HG02763 (cell line): ENCODE measurements at regions not wholly inside any gene's neighbourhood (a gene's known extent, or its start where the extent isn't known, plus 50 kb on each side); places are given as distances from the start of the nearest gene placed in this dataset.

ENCODE experiments used
- ATAC-seq: cut with Tn5 transposase; IDR thresholded peaks from one replicate; pipeline ENCODE4 v1.9.1; 2021; ENCODE audit warnings: mild to moderate bottlenecking, moderate library complexity; ENCODE audit not compliant: unreplicated experiment

DNA sequence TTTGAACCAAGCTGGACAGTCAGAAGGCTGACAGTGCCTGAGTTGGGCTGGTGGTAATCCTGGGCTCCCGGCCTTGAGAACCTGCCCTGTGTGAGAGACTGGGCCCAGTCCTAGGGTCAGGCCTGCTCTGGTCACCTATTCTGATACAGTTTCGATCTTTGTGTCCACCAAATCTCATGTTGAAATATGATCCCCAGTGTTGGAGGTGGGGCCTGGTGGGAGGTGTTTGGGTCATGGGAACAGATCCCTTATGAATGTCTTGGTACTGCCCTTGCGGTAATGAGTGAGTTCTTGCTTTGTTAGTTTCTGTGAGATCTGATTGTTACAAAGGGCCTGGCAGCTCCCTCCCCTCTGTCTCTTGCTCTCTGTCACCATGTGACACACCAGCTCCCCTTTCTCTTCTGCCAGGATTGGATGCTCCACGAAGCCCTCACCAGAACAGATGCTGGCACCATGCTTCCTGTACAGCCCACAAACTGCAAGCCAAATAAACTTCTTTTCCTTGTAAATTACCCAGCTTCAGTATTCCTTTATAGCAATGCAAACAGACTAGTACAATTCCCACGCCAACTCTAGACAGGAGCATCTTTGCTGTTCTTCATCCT, 111.8 kb upstream of the ZNF438 start:
- ATAC-seq = no peak

DNA sequence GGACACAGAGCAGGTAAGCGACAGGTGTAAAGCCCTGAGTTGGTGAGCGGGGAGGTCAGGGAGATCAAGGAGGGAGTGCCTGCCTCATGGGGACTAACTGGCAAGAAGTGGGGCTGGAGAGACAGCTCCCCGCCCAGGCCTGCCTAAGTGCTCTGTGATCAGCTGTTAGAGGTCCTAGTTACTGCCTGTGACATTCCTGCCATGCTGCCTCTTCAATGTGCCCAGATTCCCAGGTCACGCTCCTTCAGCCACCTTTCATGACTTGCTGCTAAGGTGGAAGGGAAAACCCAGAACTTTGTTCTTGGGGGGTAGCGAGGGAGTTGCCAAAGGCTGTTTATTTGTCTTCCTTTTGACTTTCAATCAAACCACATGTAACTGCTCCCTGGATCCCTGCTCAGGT, 114.3 kb upstream of the ZNF438 start:
- ATAC-seq = no peak

DNA sequence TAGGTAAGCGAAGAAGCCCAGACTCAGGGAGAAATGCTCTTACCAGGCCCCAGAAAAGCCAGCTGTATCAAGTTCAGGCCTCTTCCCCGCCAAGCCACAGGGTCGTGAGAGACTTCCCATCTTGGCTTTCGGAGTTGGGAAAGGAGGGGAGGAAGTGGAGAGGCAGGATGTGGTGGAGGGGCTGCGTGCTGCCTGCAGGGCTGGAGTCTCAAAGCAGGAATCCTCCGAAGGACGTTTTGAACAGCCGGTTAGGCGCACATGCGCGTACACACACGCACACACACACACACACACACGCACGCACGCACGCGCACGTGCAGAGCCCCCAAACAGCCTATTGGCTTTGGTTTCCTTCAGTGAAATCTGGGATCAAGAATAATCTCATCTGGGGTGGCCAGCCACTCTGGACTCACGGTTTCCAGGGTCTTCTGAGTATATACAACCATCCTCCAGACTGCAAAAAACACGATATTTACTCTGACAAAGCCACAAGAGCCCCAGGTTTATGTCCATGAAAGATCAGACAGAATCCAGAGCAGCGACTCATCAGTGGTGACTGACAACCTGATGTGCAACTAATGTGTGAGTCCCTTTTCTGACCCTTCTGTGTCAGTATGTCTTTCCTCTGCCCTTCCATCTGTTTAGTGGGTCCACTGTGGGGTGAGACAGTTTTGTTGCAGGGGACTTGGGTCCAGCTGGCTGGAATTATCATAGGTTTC, 115.0 kb upstream of the ZNF438 start:
- ATAC-seq = no peak

DNA sequence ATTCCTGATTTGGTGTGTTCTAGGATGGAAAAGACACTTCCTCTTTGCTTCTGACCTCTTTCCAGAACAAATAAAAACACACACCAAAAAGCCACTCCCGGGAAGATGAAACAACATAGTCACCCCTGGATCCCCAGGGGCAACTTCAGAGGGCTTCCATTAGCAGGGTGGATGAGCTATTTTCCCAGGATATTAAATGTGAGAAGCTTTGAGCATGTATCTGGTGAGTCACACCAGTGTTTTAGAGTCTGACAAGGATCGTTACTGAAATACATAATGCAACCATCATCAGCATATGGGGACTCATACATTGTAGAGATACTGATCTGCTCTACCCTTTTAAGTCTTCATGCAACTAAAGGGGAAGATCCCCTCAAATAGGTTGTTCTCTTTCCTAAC, 115.5 kb upstream of the ZNF438 start:
- no peak for ATAC-seq

DNA sequence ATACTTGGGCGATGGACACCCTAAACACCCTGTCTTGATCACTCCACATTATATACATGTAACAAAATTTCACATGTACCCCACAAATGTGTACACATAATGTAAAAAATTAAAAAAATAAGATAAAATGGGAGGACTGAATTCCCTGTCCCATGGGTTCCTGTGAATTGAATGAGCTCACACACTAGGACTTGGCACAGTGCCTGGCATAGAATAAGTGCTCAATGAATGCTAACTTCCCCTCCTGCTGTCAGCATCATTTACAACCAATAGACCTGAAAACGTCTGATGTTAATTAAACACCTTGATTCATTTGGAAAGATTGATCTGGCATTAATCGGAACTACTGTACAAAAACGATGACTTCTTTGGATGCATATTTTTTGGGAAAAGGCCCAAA, 117.3 kb upstream of the ZNF438 start:
- ATAC-seq = no peak

DNA sequence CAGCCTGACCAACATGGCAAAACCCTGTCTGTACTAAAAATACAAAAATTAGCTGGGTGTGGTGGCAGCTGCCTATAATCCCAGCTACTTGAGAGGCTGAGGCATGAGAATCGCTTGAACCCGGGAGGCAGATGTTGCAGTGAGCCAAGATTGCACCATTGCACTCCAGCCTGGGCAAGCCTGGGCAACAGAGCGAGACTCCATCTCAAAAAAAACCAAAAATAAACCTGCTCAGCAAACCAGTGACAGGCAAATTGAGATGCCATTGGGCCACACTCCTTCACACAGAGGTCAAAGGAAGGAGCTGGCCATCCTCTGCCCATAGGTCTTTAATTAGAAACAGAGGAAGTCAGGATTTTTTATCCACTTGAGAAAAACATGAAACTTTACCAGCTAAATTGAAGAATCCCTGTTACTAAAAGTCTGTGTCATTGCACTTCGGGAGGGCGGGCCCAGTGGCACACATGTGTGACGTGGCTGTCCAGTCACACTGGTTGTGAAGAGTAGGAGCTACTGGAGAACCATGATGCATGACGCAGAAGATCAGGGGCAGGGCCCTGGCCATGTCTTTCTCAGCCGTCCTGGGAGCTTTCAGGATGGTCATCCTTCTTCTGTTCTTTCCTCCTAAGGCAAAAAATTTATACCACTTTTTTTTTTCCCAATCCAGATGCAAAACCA, 118.3 kb upstream of the ZNF438 start:
- no peak for ATAC-seq

DNA sequence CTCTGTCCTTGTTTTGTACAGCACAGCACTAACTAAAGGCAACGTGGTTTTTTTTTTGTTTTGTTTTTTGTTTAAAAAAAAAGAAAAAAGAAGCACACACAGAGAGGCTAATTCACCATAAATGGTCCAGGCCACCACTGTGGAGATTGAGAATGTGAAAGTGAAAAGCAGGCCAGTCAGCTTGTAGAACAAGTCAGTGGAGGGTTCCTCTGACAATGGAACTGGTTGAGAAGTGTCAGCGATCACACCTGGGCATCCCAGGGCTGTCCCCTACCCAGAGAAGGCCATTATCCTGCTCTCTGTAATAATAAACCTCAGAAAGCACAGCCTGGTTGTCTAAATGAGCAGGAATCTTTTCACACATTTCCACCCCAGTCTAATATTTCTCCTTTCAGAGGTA, 119.6 kb upstream of the ZNF438 start:
- no peak for ATAC-seq

DNA sequence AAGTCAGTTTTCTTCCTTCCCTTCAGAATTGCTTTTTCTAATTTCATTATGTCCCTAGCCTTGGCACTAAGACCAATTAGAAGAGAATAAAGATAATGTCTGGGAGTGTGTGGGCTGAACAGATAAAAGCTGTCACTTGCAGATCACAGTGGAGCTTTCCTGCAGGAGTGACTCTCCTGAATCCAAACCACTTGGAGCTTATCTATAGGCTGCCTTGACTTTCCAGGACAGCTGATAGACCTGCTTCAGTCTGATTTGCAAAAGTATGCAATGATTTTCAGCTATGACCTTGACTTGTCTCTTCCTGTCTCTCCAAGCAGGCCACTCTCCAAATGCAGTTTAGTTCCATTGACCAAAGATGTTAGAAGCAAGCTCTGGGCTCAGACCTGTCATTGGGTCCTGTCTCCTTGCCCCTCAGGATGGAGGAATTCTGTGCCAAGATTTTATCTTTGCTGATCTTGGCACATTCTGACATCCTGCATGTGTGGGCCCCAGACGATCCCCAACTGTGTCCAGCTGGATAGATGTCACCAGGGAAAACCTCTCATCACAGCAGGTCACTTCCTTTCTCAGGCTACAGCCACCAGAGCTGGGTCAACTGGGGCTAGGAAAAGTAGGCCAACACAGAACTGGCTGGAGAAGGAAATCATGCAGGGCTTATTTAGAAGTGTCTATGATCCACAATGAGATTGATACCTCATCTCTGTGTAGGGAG, 120.9 kb upstream of the ZNF438 start:
- ATAC-seq = no peak

DNA sequence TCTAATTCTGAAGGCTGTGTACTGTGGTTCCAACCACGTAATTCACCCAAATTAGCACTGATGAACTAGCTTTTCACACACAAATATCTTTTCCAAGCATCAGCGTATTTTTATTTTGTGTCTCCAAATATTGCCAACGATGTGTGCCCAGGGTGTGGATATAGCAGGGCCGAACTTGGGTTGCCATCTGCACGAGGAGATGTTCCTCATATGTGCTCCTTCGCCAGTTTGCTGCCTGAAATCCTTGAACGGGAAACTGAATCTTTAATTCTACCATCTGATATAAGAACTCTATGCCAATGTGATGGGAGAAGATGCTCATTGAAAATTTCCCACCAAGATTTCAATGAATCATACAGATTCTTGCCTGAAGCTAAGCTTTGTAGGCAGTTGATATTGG, 121.5 kb upstream of the ZNF438 start:
- no peak for ATAC-seq

DNA sequence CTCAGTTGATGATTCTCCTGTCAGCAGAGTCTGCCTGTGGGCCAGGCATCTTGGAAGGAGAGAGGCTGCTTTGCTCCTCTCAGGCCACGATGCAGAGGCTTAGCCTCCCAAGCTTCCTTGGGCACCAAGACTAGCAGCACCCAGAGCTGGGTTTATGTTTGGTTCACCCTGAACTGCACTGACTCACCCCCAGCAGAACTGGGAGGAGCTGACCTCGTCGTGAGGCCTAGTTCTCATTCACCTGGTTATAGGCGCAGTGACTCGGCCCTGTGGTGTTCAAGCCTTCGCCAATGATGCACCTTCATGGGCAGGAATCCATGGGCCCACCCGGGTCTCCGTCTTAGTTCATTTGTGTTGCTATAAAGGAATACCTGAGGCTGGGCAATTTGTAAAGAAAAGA, 122.0 kb upstream of the ZNF438 start:
- ATAC-seq = no peak

DNA sequence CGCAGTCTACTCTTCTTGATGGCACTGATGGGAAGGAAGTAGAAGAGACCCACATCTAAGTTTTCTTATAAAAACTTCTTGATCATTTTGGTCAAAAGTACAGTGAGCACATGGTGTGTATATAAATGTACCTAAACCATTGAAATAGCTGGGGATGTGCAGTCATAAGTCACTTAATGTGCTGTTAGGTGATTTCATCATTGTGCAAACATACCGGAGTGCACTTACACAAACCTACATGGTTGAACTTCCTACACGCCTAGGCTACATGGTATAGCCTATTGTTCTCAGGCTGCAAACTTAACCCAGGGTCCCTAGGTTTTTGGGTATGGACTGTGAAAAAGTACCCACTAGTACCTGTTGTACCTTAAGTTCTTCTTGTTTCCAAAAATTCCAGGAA, 123.3 kb upstream of the ZNF438 start:
- ATAC-seq = no peak

DNA sequence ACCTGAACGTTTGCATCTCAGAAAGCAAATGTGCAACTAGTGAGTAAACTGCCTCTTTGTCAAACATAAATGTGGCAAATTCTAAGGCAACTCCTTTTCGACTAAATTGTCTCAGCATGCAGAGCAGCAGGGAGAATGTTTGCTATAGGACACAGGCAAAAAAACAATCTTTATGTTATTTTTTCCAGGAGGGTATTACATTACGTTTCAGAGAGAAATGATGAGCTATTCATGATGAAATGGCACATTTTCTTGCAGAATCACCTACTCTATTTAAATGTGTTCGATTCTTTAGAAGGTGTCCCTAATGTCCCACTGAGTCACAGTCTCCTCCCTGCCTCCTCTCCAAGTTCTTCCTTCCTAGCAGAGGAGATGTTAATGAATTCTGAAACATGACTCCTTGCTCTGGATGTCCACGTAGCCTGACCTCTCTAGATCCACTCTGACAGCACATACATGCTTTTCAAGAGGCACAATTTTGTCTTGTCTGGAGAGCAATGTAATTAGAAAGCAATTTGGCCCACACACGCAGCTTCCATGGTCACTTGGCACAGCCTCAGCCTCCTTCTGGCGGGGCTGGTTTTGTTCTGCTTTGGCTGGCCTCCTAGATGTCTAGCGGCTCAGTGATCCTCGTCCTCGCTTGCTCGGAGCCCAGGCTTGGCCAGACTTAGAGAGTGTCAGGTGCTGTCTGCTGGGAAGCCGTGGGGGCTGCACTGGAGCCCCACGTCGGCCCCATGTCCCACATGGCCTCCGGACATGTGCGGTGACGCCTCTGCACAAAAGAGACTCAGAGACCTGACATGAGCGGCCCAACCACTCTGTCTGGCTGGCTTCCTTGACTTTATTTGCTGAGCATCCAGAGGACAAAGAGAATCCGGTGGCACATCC, 125.7 kb upstream of the ZNF438 start:
- ATAC-seq = no peak

DNA sequence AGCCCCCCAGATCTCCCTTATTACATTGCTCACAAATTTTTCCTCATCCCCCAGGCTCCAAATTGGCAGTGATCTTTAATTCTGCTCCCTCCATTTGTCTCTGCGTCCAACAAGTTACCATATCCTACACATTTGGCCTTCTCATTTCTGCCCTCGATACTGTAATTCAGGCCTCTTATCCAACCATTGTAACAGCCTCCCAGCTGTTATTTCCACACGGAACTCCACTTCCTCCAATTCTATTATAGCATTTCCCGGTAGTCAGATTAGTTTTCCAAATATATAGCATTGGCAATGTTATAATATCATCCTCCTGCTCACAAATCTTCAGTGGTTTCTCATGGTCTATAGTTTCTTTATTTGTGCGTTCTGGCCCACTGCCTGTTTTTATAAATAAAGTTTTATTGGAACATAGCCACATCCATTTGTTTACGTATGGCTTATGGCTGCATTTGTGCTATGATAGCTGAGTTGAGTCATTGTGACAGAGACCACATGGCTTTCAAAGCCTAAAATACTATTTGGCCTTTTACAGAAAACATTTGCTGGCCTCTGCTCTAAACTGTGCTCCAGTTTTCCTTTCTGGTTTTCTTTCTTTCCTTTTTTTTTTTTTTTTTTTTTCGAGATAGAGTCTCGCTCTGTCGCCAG, 126.5 kb upstream of the ZNF438 start:
- ATAC-seq = no peak

DNA sequence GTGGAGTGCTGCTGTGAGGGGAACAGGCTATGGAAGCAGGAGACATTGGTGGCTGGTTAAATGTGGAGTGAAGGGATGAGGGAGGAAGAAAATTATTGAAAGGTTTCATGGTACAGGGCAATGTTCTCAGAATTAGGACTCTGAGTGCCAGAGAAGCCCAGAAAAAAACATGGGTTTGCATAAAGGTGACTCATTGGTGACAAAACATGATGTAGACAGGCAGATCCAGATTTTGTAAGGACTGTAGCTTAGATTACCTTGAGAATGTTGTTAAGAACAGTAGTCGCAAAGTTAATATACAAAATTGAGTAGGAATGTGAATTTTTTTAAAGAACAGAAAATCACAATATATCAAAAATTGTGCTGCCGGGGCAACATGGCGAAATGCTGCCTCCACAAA, 134.9 kb upstream of the ZNF438 start:
- no peak for ATAC-seq

DNA sequence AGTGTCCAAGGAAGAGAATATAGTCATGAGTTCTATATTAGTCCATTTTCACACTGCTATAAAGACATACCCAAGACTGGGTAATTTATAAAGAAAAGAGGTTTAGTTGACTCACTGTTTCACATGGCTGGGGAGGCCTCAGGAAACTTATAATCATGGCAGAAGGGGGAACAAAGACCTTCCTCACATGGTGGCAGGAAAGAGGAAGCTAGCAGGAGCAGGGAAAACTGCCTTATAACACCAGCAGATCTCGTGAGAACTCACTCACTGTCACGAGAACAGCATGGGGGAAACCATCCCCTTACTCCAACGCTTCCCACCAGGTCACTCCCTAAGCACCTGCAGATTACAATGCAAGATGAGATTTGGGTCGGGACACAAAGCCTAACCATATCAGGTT, 139.0 kb upstream of the ZNF438 start:
- ATAC-seq = no peak

DNA sequence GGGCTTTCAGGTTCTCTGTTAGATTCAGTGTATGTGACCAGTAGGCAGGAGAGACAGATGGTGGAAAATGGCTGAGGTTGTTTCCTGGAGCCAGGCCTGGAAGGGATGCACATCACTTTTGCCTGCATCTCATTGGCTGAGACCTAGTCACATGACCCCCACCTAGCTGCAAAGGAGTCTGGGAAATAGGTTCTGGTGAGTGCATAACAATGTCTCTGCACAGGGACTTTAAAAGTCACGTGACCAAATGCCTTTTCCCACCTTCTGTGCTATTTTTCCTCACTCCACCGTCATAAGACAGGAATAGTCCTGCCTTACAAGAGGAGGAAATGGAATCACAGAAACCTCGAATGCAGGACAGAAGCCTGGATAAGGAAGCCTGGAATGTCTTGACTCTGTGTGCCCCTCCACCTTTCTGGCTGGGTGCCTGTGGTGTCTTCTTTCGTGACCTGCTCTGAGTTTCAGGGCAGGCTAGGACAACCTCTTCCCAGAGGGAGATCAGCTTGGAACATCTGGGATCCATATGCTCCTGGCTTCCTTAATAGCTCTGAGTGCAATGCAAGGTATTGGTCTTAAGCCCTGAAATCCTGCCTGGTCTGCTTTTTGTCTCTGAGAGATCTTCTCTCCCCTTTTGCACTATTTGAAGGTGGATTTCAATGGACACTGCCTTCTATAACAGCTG, 139.9 kb upstream of the ZNF438 start:
- no peak for ATAC-seq

DNA sequence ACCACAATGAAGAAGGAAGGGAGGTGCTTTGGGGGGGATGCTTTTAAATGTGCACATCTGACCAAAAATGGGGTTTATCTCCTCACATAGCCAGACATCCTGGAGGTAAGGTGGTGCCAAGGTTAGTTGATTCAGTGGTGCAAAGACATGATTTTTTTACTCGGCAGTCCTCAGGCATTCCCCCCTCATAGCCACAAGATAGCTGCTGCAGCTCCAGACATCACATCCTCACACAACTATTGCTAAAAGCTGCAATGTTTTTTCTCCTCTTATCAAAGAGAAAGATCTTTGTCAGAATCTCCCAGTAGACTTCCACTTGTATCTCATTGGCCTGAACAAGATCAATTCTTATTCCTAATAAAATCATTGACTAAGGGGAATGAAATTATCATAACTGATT, 141.3 kb upstream of the ZNF438 start:
- ATAC-seq = no peak

DNA sequence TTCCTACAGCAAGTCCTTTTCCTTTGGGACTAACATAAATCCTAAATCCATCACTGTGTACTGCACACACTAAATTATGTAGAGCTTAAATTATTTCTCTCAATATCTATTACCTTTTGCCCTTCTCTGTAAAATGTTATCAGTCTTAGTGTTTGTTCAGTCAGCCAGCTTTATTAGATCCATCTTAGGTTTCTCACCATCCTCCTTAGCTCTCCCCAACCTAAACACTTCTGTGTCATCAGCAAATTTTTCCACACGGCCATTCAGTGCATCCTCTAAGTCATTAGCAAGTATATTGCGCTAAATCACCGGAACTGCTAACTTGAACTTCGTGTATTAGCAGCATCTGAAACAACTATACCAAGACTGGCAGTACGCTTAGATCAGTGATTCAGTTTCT, 142.1 kb upstream of the ZNF438 start:
- no peak for ATAC-seq

DNA sequence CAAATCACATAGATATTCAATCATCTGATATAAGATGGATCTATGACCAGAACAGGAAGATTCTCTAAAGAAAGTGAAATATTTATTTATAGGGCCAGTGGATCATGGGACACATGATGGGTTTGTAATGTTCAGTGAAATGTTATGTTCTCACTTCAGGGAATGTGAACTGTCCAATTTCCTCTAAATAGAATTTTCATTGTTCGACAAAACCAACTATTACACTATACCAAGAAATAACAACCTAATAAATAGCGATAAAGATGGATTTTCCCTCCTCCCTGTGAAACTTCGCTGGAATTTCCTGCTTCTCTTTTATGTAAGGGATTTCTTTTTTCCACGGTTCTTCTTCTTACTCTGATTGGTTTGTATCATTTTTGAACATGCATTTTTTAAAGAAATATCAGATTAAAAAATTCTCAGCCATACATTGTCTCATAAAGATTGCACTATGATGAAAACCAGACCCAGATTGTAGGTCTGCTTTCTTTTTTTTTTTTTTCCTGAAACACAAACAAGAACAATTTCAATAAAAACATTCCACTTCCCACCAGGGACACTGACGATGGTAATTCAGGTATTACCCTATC, 139.8 kb upstream of the ZEB1 start:
- no peak for ATAC-seq
